Neutrophil (primary cell): ENCODE measurements at regions not wholly inside any gene's neighbourhood (a gene's known extent, or its start where the extent isn't known, plus 50 kb on each side); places are given as distances from the start of the nearest gene placed in this dataset.
"Not testable (repeated sequence)": the region's sequence is repeated elsewhere in the genome, so short reads cannot be mapped to it uniquely, and the experiment has no call there.

Experiments used
- H3K27ac ChIP-seq: fragments of 200-600 bp; sonication (generic); 2 replicates; pipeline ENCODE4 v1.5.1; 2016; ENCODE audit warnings: mild to moderate bottlenecking, moderate library complexity
- H3K27me3 ChIP-seq: fragments of 200-600 bp; sonication (generic); 2 replicates; pipeline ENCODE4 v1.6.0; 2016; ENCODE audit warnings: mild to moderate bottlenecking
- H3K36me3 ChIP-seq: fragments of 200-600 bp; sonication (generic); 2 replicates; pipeline ENCODE4 v1.5.1; 2017
- H3K4me1 ChIP-seq, 2 experiments: fragments of 200-600 bp in 1 of 2; sonication (generic) in 1 of 2; 1 replicate in 1 of 2; 2 replicates in 1 of 2; pipeline versions ENCODE4 v1.5.1 to v1.6.1; 2013 to 2016; ENCODE audit warnings: low read depth in 1 of 2, low read length in 1 of 2, mild to moderate bottlenecking in 1 of 2, moderate library complexity in 1 of 2; ENCODE audit not compliant: control insufficient read depth in 1 of 2, insufficient read depth in 1 of 2
- H3K4me3 ChIP-seq, 2 experiments: fragments of 200-600 bp in 1 of 2; sonication (generic) in 1 of 2; 1 replicate in 1 of 2; 2 replicates in 1 of 2; pipeline ENCODE4 v1.5.1; 2013 to 2016; ENCODE audit warnings: low read depth in 1 of 2, low read length in 1 of 2, mild to moderate bottlenecking in 1 of 2, moderate library complexity in 1 of 2
- H3K9me3 ChIP-seq: fragments of 200-600 bp; sonication (generic); 2 replicates; pipeline ENCODE4 v1.5.1; 2016
- CTCF ChIP-seq: fragments of 200-600 bp; sonication (generic); IDR thresholded peaks from 2 replicates; pipeline ENCODE4 v1.5.1; 2016; ENCODE audit warnings: antibody characterized with exemption

GRCh38 chr1:58964880-58965279 lies 181.0 kb upstream of the JUN start:
- no peak overlapping the region for H3K4me3 ChIP-seq
- no peaks in the 10 kb centered on the region for H3K36me3 ChIP-seq
- H3K9me3 ChIP-seq = no peaks in the 10 kb centered on the region
- H3K27ac ChIP-seq = no peak overlapping the region
- peaks cover 3 to 8% of the 10 kb centered on the region in 2 experiments for H3K4me1 ChIP-seq
- TF ChIP-seq CTCF = no peak
- no peaks in the 10 kb centered on the region for H3K27me3 ChIP-seq

GRCh38 chr1:58966103-58966916 lies 182.5 kb upstream of the JUN start:
- no peak overlapping the region for H3K4me3 ChIP-seq
- H3K27ac ChIP-seq = no peak overlapping the region
- peaks cover under 1% of the 10 kb centered on the region for H3K27me3 ChIP-seq
- H3K36me3 ChIP-seq = no peaks in the 10 kb centered on the region
- H3K9me3 ChIP-seq = no peaks in the 10 kb centered on the region
- TF ChIP-seq CTCF = no peak
- H3K4me1 ChIP-seq = peaks cover 3 to 8% of the 10 kb centered on the region in 2 experiments

GRCh38 chr1:58966917-58967740 lies 183.3 kb upstream of the JUN start:
- H3K36me3 ChIP-seq = no peaks in the 10 kb centered on the region
- TF ChIP-seq CTCF = no peak
- H3K4me1 ChIP-seq = peaks cover 3 to 8% of the 10 kb centered on the region in 2 experiments
- no peaks in the 10 kb centered on the region for H3K9me3 ChIP-seq
- H3K27me3 ChIP-seq = peaks cover 8% of the 10 kb centered on the region
- no peak overlapping the region for H3K27ac ChIP-seq
- H3K4me3 ChIP-seq = no peak overlapping the region

- TF ChIP-seq CTCF = no peak
- Histone ChIP-seq H3K27ac (no peak overlapping the region), H3K4me1 (peaks cover 3 to 8% of the 10 kb centered on the region in 2 experiments), H3K27me3 (peaks cover 17% of the 10 kb centered on the region), H3K9me3 (no peaks in the 10 kb centered on the region), H3K4me3 (no peak overlapping the region), H3K36me3 (no peaks in the 10 kb centered on the region)
Observed at GRCh38 chr1:58968360-58968952, 184.6 kb upstream of the JUN start.

GRCh38 chr1:58969176-58969575 lies 185.3 kb upstream of the JUN start:
- not testable (repeated sequence) for H3K27ac ChIP-seq, H3K4me3 ChIP-seq, H3K9me3 ChIP-seq, H3K36me3 ChIP-seq, H3K4me1 ChIP-seq
- H3K27me3 ChIP-seq = peaks cover 17% of the 10 kb centered on the region
